ENCODE measurements at regions not wholly inside any gene's neighbourhood (a gene's known extent, or its start where the extent isn't known, plus 50 kb on each side); places are given as distances from the start of the nearest gene placed in this dataset.

- TF ChIP-seq CTCF (IDR thresholded peaks at IDR 0.05) (no peak), POLR2A (IDR thresholded peaks at IDR 0.05) (no peak), EP300 (IDR thresholded peaks at IDR 0.05) (no peak)
Measured at GRCh38 chr22:33124471-33124870, 66.3 kb upstream of the SYN3 start.

Data from ovary (tissue), 3 donors.